ENCODE measurements at regions not wholly inside any gene's neighbourhood (a gene's known extent, or its start where the extent isn't known, plus 50 kb on each side); places are given as distances from the start of the nearest gene placed in this dataset.
A peak's percentile ranks its signal among the peaks of the same experiment; 100 is the strongest.

GRCh38 chrX:3951859-3952258 lies 238.4 kb upstream of the PRKX start:
- WGBS, 2 donors = 55 to 89% methylated on average over 2 of the region's 2 CpGs
- no peak overlapping the region for H3K27ac ChIP-seq
- ATAC-seq (no peak), DNase-seq (no peak)
- intact Hi-C loops (cut with DNase I) = no loop called here
- H3K27me3 ChIP-seq = peaks cover 0 to 3% (median 0%) of the 10 kb centered on the region in 7 donors
- TF ChIP-seq, protein P1, sequence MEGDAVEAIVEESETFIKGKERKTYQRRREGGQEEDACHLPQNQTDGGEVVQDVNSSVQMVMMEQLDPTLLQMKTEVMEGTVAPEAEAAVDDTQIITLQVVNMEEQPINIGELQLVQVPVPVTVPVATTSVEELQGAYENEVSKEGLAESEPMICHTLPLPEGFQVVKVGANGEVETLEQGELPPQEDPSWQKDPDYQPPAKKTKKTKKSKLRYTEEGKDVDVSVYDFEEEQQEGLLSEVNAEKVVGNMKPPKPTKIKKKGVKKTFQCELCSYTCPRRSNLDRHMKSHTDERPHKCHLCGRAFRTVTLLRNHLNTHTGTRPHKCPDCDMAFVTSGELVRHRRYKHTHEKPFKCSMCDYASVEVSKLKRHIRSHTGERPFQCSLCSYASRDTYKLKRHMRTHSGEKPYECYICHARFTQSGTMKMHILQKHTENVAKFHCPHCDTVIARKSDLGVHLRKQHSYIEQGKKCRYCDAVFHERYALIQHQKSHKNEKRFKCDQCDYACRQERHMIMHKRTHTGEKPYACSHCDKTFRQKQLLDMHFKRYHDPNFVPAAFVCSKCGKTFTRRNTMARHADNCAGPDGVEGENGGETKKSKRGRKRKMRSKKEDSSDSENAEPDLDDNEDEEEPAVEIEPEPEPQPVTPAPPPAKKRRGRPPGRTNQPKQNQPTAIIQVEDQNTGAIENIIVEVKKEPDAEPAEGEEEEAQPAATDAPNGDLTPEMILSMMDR (IDR thresholded peaks at IDR 0.05) = no peak
- H3K9me3 ChIP-seq = peaks cover 0 to 12% (median 0%) of the 10 kb centered on the region in 11 donors
- H3K4me3 ChIP-seq = no peak overlapping the region
- no peaks in the 10 kb centered on the region for H3K4me1 ChIP-seq
- no peaks in the 10 kb centered on the region for H3K36me3 ChIP-seq

DNA sequence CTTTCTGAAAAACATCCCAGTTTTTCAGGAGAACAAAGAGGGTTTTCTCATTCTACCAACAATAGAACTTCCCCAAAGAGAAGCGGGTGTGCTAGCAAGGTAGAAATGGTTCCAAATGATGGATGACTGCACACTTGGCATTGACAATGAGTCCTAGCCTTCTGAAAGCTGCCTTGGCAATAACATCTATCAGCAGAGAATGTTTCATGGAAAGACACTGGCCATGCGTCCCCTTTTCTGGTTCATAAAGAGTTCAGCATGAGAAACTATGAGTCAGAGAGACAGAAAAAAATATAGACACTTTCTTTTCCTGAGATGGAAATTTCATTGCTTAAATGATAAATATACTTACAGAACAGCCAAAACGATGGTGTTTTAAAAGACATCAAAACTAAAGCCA lies 236.9 kb upstream of the PRKX start:
- no peaks in the 10 kb centered on the region for H3K4me1 ChIP-seq

DNA sequence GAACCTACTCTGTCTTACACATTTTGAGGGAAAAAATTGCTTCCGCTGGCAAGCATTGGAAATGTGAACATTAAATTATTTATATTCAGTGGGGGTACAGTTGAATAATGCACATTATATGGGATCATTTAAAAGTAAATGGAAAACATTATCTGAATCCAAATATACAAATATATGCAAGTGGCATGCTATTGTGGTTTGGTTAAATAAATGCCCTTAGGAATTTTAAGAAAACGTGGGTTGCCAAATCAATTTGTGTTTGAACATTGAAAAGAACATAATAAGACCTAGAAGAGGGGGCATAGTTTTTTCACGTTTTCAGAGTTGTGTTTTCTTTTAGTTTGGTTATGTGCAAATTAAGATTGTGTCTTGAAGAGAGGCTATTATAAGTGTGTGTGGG lies 230.5 kb upstream of the PRKX start:
- TF ChIP-seq, protein P1 (IDR thresholded peaks at IDR 0.05) = no peak
- DNase-seq (no peak), ATAC-seq (no peak)
- H3K36me3 ChIP-seq = no peaks in the 10 kb centered on the region
- no peaks in the 10 kb centered on the region for H3K27me3 ChIP-seq
- no peak overlapping the region for H3K4me3 ChIP-seq
- peaks cover 0 to 6% (median 0%) of the 10 kb centered on the region in 11 donors for H3K9me3 ChIP-seq
- no peak overlapping the region for H3K27ac ChIP-seq
- intact Hi-C loops (cut with DNase I) = no loop called here
- no peaks in the 10 kb centered on the region for H3K4me1 ChIP-seq
- 60 to 71% methylated on average over 3 of the region's 3 CpGs for WGBS, 2 donors

More for the DNA sequence above, 236.9 kb upstream of the PRKX start:
- TF ChIP-seq, protein P1 (IDR thresholded peaks at IDR 0.05) = no peak
- intact Hi-C loops (cut with DNase I) = no loop called here
- Histone ChIP-seq H3K9me3 (peaks cover 0 to 12% (median 0%) of the 10 kb centered on the region in 11 donors), H3K27ac (no peak overlapping the region), H3K36me3 (no peaks in the 10 kb centered on the region), H3K27me3 (peaks cover 0 to 3% (median 0%) of the 10 kb centered on the region in 7 donors), H3K4me3 (no peak overlapping the region)
- 79 to 81% methylated on average over 3 of the region's 3 CpGs for WGBS, 2 donors
- DNase-seq (no peak), ATAC-seq (no peak)

GRCh38 chrX:3940000-3940610 lies 226.7 kb upstream of the PRKX start:
- Histone ChIP-seq H3K27ac (no peak overlapping the region), H3K36me3 (no peaks in the 10 kb centered on the region), H3K4me3 (no peak overlapping the region), H3K27me3 (no peaks in the 10 kb centered on the region), H3K9me3 (peaks cover 0 to 6% (median 0%) of the 10 kb centered on the region in 11 donors), H3K4me1 (no peaks in the 10 kb centered on the region)
- TF ChIP-seq, protein P1 (IDR thresholded peaks at IDR 0.05) = peak in 5 of 9 donors; percentile 15 to 41 (median 26)
- intact Hi-C loops (cut with DNase I) = no loop called here
- DNase-seq = no peak
- no peak for ATAC-seq
- WGBS, 2 donors = 7 to 25% methylated on average over 4 of the region's 4 CpGs
